ENCODE measurements at regions not wholly inside any gene's neighbourhood (a gene's known extent, or its start where the extent isn't known, plus 50 kb on each side); places are given as distances from the start of the nearest gene placed in this dataset.
A peak's percentile ranks its signal among the peaks of the same experiment; 100 is the strongest.

DNA sequence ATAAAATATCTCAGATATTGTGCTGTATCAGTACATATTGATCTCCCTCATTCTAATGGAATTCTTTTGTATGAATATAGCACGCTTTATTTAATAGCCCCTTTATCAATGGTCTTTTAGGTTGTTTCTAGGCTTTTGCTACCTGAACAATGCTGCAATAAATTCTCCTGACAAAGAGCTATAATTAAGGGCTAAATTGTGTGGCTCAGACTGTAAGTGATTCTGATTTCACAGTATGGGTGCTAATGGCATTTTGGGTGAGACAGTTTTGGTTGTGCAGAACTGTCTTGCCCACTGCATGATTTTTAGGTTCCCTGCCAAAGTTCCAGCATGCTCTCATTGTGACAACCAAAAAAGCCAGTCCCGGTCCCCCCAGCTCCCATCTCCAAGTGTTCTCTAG lies 363.2 kb downstream of the REEP3 start:
- H3F3A ChIP-seq (replicated peaks; ENCODE audit: low read depth) = no peaks in the 10 kb centered on the region
- ATAC-seq (no peak), DNase-seq (ENCODE audit: low spot score) (no peak)
- no peaks in the 10 kb centered on the region for H3K79me2 ChIP-seq (replicated peaks; ENCODE audit: insufficient read depth)
- no peak overlapping the region for H3K4me3 ChIP-seq
- H3K36me3 Mint-ChIP-seq (ENCODE audit: low read depth) = no peaks in the 10 kb centered on the region; the same call in 2 of the 3 replicates
- H3K27me3 ChIP-seq (ENCODE audit: insufficient read depth) = no peaks in the 10 kb centered on the region
- no peaks in the 10 kb centered on the region for H4K20me1 ChIP-seq (replicated peaks; ENCODE audit: insufficient read depth)
- H3K27me3 Mint-ChIP-seq (ENCODE audit: insufficient read depth, low read depth, poor library complexity) = peaks cover 3% of the 10 kb centered on the region
- peaks cover 21% of the 10 kb centered on the region for H3K4me1 ChIP-seq (ENCODE audit: insufficient read depth)
- TF ChIP-seq JUNB (IDR thresholded peaks at IDR 0.05; ENCODE audit: unreplicated experiment) (no peak), EZH2phosphoT487 (IDR thresholded peaks at IDR 0.05; ENCODE audit: unreplicated experiment) (no peak), NANOG (IDR thresholded peaks at IDR 0.05; ENCODE audit: borderline replicate concordance) (no peak), POLR2AphosphoS5 (IDR thresholded peaks at IDR 0.05; ENCODE audit: low read depth) (no peak), ZNF114 (CRISPR knock-in tag; IDR thresholded peaks at IDR 0.05) (no peak)
- TF ChIP-seq, protein P1, sequence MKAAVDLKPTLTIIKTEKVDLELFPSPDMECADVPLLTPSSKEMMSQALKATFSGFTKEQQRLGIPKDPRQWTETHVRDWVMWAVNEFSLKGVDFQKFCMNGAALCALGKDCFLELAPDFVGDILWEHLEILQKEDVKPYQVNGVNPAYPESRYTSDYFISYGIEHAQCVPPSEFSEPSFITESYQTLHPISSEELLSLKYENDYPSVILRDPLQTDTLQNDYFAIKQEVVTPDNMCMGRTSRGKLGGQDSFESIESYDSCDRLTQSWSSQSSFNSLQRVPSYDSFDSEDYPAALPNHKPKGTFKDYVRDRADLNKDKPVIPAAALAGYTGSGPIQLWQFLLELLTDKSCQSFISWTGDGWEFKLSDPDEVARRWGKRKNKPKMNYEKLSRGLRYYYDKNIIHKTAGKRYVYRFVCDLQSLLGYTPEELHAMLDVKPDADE (IDR thresholded peaks at IDR 0.05) = no peak
- TF ChIP-seq, protein P2, sequence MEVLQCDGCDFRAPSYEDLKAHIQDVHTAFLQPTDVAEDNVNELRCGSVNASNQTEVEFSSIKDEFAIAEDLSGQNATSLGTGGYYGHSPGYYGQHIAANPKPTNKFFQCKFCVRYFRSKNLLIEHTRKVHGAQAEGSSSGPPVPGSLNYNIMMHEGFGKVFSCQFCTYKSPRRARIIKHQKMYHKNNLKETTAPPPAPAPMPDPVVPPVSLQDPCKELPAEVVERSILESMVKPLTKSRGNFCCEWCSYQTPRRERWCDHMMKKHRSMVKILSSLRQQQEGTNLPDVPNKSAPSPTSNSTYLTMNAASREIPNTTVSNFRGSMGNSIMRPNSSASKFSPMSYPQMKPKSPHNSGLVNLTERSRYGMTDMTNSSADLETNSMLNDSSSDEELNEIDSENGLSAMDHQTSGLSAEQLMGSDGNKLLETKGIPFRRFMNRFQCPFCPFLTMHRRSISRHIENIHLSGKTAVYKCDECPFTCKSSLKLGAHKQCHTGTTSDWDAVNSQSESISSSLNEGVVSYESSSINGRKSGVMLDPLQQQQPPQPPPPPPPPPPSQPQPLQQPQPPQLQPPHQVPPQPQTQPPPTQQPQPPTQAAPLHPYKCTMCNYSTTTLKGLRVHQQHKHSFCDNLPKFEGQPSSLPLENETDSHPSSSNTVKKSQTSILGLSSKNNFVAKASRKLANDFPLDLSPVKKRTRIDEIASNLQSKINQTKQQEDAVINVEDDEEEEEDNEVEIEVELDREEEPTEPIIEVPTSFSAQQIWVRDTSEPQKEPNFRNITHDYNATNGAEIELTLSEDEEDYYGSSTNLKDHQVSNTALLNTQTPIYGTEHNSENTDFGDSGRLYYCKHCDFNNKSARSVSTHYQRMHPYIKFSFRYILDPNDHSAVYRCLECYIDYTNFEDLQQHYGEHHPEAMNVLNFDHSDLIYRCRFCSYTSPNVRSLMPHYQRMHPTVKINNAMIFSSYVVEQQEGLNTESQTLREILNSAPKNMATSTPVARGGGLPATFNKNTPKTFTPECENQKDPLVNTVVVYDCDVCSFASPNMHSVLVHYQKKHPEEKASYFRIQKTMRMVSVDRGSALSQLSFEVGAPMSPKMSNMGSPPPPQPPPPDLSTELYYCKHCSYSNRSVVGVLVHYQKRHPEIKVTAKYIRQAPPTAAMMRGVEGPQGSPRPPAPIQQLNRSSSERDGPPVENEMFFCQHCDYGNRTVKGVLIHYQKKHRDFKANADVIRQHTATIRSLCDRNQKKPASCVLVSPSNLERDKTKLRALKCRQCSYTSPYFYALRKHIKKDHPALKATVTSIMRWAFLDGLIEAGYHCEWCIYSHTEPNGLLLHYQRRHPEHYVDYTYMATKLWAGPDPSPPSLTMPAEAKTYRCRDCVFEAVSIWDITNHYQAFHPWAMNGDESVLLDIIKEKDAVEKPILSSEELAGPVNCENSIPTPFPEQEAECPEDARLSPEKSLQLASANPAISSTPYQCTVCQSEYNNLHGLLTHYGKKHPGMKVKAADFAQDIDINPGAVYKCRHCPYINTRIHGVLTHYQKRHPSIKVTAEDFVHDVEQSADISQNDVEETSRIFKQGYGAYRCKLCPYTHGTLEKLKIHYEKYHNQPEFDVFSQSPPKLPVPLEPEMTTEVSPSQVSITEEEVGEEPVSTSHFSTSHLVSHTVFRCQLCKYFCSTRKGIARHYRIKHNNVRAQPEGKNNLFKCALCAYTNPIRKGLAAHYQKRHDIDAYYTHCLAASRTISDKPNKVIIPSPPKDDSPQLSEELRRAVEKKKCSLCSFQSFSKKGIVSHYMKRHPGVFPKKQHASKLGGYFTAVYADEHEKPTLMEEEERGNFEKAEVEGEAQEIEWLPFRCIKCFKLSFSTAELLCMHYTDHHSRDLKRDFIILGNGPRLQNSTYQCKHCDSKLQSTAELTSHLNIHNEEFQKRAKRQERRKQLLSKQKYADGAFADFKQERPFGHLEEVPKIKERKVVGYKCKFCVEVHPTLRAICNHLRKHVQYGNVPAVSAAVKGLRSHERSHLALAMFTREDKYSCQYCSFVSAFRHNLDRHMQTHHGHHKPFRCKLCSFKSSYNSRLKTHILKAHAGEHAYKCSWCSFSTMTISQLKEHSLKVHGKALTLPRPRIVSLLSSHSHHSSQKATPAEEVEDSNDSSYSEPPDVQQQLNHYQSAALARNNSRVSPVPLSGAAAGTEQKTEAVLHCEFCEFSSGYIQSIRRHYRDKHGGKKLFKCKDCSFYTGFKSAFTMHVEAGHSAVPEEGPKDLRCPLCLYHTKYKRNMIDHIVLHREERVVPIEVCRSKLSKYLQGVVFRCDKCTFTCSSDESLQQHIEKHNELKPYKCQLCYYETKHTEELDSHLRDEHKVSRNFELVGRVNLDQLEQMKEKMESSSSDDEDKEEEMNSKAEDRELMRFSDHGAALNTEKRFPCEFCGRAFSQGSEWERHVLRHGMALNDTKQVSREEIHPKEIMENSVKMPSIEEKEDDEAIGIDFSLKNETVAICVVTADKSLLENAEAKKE (CRISPR knock-in tag; IDR thresholded peaks at IDR 0.05) = no peak
- no peak overlapping the region for H3K27ac Mint-ChIP-seq
- H2AFZ ChIP-seq = no peak overlapping the region
- no peaks in the 10 kb centered on the region for H3K9me3 Mint-ChIP-seq
- no peaks in the 10 kb centered on the region for H3K36me3 ChIP-seq (ENCODE audit: insufficient read depth)
- 0 out of 2 replicates have a peak overlapping the region, but pooled peaks have one; percentile 44 for H3K4me2 ChIP-seq
- H3K4me3 Mint-ChIP-seq = no peak overlapping the region
- H3K4me1 Mint-ChIP-seq = peaks cover 17% of the 10 kb centered on the region
- peaks cover 5% of the 10 kb centered on the region; the same call in 1 of the 2 replicates for H3K9me2 ChIP-seq (ENCODE audit: insufficient read depth)
- H3K27ac ChIP-seq (ENCODE audit: low read depth) = no peak overlapping the region
